Skeletal muscle cell (primary cell): ENCODE measurements at regions not wholly inside any gene's neighbourhood (a gene's known extent, or its start where the extent isn't known, plus 50 kb on each side); places are given as distances from the start of the nearest gene placed in this dataset.
A peak's percentile ranks its signal among the peaks of the same experiment; 100 is the strongest.
"Not testable (repeated sequence)": the region's sequence is repeated elsewhere in the genome, so short reads cannot be mapped to it uniquely, and the experiment has no call there.

Experiments
- DNase-seq: peaks from one replicate; pipeline ENCODE4 v3.0.0-alpha.2; 2010; ENCODE audit warnings: low read depth
- H3K4me3 ChIP-seq: 2 replicates; pipeline ENCODE4 v1.5.1; 2011; ENCODE audit warnings: low read depth, mild to moderate bottlenecking, control low read depth, low read length, moderate library complexity

- no peak for DNase-seq
- H3K4me3 ChIP-seq = no peak overlapping the region
Measured at GRCh38 chr13:89181041-89181440, 1509.9 kb downstream of the SLITRK5 start.

GRCh38 chr13:89199138-89199537, 1528.0 kb downstream of the SLITRK5 start:
- no peak overlapping the region for H3K4me3 ChIP-seq

GRCh38 chr13:89204435-89204834, 1533.3 kb downstream of the SLITRK5 start:
- no peak overlapping the region for H3K4me3 ChIP-seq
- no peak for DNase-seq

More at GRCh38 chr13:89199138-89199537, 1528.0 kb downstream of the SLITRK5 start:
- DNase-seq = no peak

DNA sequence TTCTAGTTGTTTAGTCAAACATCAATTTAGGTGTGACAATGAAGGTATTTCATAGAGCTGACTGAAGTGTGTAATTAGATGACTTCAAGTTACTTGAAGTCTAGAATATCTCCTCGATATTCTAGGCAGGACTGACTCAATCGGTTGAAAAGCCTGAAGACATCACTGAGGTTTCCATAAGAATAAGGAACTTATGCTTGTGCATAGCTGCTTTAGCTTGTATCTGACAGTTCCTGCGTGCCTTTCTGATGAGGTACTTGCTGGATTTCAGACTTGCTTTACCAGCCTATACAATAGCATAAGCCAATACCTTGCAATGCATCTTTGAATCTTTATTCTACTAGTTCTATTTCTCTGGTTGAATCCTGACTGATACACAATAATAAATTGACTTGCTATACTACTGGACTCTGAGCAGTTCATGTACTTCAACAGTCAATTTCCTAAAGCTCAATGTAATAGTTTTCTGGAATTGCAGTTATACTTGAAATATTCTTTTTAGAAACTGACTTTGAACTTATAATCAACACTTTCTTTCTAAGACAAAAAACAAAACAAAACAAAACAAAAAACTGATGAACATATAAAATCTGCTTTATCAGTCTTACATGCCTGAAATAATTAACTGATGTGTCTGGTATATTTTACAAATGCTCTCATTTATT, 1534.8 kb downstream of the SLITRK5 start:
- H3K4me3 ChIP-seq = no peak overlapping the region
- DNase-seq = no peak

GRCh38 chr13:89212186-89212585, 1541.0 kb downstream of the SLITRK5 start:
- no peak overlapping the region for H3K4me3 ChIP-seq
- no peak for DNase-seq

DNA sequence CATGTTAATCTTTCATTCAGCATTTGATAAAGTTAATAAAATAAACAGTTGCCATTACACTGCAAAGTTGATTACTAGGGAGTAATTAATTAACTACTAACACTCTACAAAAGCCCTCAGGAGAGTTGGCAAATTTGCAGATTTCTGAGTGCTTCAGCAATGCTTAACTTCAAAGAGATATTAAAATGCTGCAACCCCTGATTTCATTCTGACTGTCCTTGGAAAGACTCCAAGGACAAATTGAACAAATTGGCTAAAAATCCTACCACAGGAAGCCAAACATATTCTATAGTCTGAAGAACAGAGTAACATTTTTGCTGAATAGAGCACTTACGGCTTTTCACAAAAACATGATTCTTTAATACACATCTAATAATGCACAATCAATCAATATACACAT, 1543.0 kb downstream of the SLITRK5 start:
- DNase-seq = no peak
- H3K4me3 ChIP-seq = no peak overlapping the region

- DNase-seq, H3K4me3 ChIP-seq: not testable (repeated sequence)
Measured at GRCh38 chr13:89215319-89215718, 1544.1 kb downstream of the SLITRK5 start.

DNA sequence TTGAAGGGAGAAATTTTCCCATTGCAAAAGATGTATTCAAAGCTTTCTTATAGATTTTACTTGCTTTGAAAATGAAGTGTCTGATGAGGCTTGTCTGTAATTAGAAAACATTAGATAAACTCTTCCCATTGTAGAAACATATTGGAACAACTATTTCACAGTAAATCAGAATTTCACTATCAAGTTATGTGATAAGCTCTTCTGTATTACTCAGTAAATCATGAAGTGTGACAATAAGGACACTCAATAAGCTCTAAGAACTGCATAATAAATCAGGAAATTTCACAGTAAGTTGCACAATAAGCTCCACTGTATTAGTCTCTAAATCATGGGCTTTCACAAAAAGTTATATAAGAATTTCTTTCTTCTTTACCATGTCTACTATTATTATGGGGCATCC, 1546.6 kb downstream of the SLITRK5 start:
- no peak for DNase-seq
- no peak overlapping the region for H3K4me3 ChIP-seq

- DNase-seq = no peak
- H3K4me3 ChIP-seq = no peak overlapping the region
Measured at GRCh38 chr13:89221557-89222158, 1550.5 kb downstream of the SLITRK5 start.

- H3K4me3 ChIP-seq = no peak overlapping the region
- DNase-seq = no peak
Measured at GRCh38 chr13:89227356-89227755, 1556.2 kb downstream of the SLITRK5 start.

- no peak overlapping the region for H3K4me3 ChIP-seq
- DNase-seq = no peak
Measured at GRCh38 chr13:89238496-89238895, 1567.3 kb downstream of the SLITRK5 start.

GRCh38 chr13:89239361-89240127, 1568.4 kb downstream of the SLITRK5 start:
- DNase-seq = no peak
- H3K4me3 ChIP-seq = no peak overlapping the region

DNA sequence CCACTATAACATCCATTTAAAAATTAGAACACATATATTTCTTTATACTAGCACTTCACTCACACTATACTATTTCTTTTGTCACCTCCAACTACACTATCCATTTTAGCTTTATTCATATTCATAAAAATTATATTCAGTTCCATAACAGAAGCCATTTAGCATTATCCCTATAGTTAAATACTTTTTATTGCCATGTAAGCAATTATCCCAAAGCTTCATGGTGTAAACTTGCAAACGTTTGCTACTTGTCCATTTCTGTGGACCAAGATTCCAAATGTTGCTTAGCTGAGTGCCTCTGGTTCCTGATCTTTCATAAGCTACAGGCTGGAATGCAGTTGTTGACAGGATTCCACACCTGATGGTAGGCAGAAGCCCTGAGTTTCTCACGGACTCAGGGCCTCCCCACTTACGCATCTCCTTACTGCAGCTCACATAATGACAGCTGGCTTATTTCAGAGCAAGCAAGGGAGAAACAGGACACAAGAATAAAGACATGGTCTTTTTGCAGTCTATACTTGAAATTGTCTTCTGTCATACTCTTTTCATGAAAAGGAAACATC, 1584.8 kb downstream of the SLITRK5 start:
- DNase-seq = no peak

DNA sequence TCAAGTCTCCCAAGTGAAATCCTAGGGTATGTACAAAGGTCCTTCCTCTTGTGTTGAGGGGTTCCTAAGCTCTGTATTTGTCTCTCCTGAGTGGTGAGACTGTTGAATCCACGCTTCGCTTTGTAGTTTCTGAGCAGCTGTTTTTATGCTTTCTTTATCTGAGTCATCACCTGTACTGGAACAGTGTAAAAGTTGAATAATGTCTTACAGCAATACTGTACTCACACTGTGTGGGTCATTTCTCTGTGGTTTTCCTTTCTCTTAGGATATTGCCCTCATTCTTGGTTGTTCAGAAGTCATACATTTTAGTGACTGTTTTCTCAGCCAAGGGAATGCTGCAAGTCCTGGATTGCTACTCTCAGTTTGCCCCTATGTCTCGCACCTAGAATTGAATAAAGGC, 1596.6 kb downstream of the SLITRK5 start:
- H3K4me3 ChIP-seq = no peak overlapping the region
- peak; percentile 5 for DNase-seq

More for the DNA sequence above, 1584.8 kb downstream of the SLITRK5 start:
- no peak overlapping the region for H3K4me3 ChIP-seq

- H3K4me3 ChIP-seq = no peak overlapping the region
- no peak for DNase-seq
Measured at GRCh38 chr13:89269737-89270136, 1598.6 kb downstream of the SLITRK5 start.

DNA sequence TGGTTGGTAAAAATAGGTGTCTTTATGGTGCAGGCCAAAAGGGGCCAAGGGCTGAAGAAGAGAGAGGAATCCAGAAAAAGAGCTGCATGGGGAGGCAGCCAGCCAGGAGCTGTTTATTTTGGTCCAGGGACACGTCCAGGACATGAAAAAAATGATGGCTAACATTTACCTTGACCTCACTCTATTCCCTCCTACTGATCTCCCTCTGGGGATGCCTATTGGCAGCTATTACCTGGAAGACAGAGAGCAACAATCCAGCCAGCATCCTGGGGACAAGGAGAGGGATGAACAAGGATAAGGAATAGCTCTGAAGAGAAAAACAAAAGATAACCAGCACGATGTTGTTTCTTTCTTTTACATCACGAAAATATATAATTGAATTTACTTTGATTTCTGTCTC, 1599.6 kb downstream of the SLITRK5 start:
- DNase-seq = no peak
- H3K4me3 ChIP-seq = no peak overlapping the region

- DNase-seq = no peak
- H3K4me3 ChIP-seq = no peak overlapping the region
Measured at GRCh38 chr13:89279374-89279773, 1608.2 kb downstream of the SLITRK5 start.

DNA sequence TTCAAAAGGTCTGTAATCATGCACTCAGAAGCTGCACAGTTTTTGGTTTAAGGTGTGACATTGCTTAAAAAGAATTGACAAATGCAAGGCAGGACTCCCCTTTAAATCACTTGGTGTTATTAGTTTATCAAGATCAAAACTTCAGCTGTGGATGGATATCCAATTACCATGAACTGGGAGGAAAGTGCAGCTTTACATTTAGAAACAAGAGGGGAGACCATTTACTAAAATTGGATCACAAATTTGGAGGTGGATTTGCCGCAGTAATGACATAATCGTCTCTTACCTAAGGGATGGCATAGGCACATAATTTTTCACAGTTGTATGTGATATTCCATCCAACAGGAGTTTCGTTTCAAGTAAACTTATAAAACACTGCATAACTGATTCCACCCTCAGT, 1610.2 kb downstream of the SLITRK5 start:
- DNase-seq = no peak
- no peak overlapping the region for H3K4me3 ChIP-seq

DNA sequence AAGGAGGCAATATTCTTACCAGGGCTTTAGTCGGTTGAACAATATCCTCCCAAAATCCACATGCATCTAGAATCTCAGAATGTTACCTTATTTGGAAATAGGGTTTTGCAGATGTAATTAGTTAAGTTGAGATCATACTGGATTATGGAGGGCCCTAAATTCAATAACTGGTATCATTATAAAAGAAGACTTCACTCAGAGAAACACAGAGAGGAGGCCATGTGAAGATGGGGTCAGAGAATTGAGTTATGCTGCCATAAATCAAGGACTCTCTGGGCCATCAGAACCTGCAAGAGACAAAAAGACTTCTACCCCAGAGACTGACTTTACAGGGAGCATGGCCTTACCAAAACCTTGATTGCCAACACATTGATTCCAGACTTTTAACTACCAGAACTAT, 1611.1 kb downstream of the SLITRK5 start:
- no peak overlapping the region for H3K4me3 ChIP-seq
- DNase-seq = no peak

- no peak for DNase-seq
- no peak overlapping the region for H3K4me3 ChIP-seq
Measured at GRCh38 chr13:89287381-89287780, 1616.2 kb downstream of the SLITRK5 start.
